GM06990 (cell line): ENCODE measurements at regions not wholly inside any gene's neighbourhood (a gene's known extent, or its start where the extent isn't known, plus 50 kb on each side); places are given as distances from the start of the nearest gene placed in this dataset.

Source experiments
- DNase-seq: peaks from one replicate; pipeline ENCODE4 v3.0.0-alpha.2; 2011; ENCODE audit not compliant: insufficient read length; ENCODE audit errors: extremely low read depth
- H3K27me3 ChIP-seq: replicated peaks from 2 replicates; pipeline ENCODE4 v1.6.0; 2011; ENCODE audit warnings: low read length; ENCODE audit not compliant: control insufficient read depth, insufficient read depth
- H3K36me3 ChIP-seq: 2 replicates; pipeline ENCODE4 v1.5.1; 2011; ENCODE audit warnings: low read length; ENCODE audit not compliant: control insufficient read depth, insufficient read depth
- H3K4me3 ChIP-seq: replicated peaks from 2 replicates; pipeline ENCODE4 v1.5.1; 2011; ENCODE audit warnings: low read depth, mild to moderate bottlenecking, control low read depth, low read length
- TF ChIP-seq, protein P1 (sequence below): IDR thresholded peaks from 2 replicates; pipeline ENCODE4 v1.5.1; 2011; ENCODE audit warnings: low read length, control low read depth, mild to moderate bottlenecking, inconsistent platforms; ENCODE audit not compliant: insufficient read depth, poor library complexity, severe bottlenecking

DNA sequence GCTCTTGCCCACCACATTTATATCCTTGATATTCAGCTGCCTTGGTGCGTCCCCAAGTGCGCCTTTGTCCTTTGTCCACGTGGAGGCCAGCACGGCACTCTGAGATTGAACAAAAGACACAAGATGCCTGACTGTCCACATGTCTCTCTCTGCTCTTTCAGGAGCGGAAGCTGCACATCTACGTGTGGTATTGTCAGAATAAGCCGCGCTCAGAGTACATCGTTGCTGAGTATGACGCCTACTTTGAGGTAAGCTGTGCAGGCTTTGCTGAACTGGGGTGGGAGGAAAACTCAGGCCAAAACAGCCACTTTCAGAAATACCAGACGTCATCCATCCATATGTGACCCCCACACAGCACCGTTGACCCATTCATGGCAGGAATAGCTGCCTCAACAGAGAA is 72.0 kb upstream of the UMPS start:
- no peaks in the 10 kb centered on the region for H3K36me3 ChIP-seq
- TF ChIP-seq, protein P1, sequence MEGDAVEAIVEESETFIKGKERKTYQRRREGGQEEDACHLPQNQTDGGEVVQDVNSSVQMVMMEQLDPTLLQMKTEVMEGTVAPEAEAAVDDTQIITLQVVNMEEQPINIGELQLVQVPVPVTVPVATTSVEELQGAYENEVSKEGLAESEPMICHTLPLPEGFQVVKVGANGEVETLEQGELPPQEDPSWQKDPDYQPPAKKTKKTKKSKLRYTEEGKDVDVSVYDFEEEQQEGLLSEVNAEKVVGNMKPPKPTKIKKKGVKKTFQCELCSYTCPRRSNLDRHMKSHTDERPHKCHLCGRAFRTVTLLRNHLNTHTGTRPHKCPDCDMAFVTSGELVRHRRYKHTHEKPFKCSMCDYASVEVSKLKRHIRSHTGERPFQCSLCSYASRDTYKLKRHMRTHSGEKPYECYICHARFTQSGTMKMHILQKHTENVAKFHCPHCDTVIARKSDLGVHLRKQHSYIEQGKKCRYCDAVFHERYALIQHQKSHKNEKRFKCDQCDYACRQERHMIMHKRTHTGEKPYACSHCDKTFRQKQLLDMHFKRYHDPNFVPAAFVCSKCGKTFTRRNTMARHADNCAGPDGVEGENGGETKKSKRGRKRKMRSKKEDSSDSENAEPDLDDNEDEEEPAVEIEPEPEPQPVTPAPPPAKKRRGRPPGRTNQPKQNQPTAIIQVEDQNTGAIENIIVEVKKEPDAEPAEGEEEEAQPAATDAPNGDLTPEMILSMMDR = no peak
- H3K27me3 ChIP-seq = no peaks in the 10 kb centered on the region; the same call in 1 of the 2 replicates
- no peak for DNase-seq
- no peak overlapping the region for H3K4me3 ChIP-seq

DNA sequence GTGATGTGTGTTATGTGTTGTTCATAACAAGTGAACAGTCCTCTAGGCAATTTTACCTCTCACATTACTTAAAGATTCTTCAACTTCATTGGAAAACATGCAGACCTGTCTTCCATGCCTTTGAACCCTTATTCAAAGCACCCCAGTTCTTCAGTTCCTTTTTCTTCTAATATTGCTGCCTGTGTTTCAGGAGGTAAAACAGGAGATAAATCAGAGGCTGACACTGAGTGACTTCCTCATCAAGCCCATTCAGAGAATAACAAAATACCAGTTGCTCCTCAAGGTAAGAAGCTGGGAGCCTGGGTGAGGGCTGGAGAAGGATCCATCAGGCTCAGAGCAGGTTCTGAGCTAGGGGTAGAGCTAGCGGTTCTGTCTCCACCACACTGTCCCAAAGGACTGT is 71.1 kb upstream of the UMPS start:
- Histone ChIP-seq H3K27me3 (no peaks in the 10 kb centered on the region; the same call in 1 of the 2 replicates), H3K36me3 (no peaks in the 10 kb centered on the region), H3K4me3 (no peak overlapping the region)
- TF ChIP-seq, protein P1 = no peak
- DNase-seq = no peak

DNA sequence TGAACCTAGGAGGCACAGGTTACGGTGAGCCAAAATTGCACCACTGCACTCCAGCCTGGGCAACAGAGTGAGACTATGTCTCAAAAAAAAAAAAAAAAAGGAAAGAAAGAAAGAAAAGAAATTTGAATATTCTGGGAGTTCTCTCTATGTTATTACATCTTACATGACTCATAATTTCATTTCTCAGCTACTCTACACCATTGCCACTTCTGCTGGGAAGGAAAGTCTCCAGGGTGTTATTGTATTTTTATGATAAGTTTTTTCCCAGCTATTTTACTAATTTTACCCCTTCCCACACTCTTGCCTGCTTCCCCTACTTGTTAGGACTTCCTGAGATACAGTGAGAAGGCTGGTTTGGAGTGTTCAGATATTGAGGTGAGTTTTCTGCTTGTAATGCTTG is 69.7 kb upstream of the UMPS start:
- no peak for DNase-seq
- TF ChIP-seq, protein P1 = no peak
- Histone ChIP-seq H3K36me3 (no peaks in the 10 kb centered on the region), H3K4me3 (no peak overlapping the region), H3K27me3 (no peaks in the 10 kb centered on the region; the same call in 1 of the 2 replicates)

DNA sequence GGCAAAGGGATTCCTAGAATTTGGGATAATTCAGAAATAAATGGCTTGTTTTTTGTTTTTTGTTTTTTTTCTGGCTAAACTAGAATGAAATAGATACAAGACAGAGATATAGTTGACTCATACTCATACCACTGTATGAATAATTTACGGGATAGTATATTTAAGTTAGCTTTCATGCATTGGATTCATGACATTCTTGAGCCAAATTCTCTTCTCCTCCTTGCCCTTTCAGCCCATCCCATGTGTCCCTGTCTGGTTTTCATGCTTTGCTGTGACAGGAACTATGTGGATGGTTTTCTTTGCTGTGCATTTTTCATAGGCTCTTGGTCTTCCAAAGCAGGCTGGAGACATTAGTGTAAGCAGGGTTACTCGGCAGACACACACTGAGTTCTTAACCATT is 66.6 kb upstream of the UMPS start:
- no peak overlapping the region for H3K4me3 ChIP-seq
- TF ChIP-seq, protein P1 = no peak
- DNase-seq = no peak

DNA sequence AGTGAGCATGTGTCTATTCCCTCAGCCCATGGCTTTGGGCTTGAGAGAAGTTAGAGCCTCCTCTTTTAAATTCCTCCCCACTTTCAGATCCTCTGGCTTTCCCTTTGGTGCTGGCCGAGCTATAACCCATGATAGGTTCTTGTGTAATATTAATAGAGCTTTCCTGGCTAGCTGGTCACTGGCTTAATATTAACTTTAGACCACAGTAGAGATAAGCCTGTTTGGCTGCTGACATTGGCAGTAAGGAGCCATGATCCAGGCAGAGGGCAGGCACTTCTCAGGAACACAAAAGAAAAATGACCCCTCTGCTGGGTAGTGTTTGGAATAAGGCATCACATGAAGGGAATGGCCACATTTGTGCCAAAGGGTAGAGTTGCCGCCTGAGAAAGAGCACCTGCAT is 65.4 kb upstream of the UMPS start:
- no peak for DNase-seq
- no peaks in the 10 kb centered on the region for H3K36me3 ChIP-seq
- no peak overlapping the region for H3K4me3 ChIP-seq
- H3K27me3 ChIP-seq = no peaks in the 10 kb centered on the region; the same call in 1 of the 2 replicates
- TF ChIP-seq, protein P1 = no peak

More for the DNA sequence above, 66.6 kb upstream of the UMPS start:
- no peaks in the 10 kb centered on the region for H3K36me3 ChIP-seq
- H3K27me3 ChIP-seq = no peaks in the 10 kb centered on the region; the same call in 1 of the 2 replicates

DNA sequence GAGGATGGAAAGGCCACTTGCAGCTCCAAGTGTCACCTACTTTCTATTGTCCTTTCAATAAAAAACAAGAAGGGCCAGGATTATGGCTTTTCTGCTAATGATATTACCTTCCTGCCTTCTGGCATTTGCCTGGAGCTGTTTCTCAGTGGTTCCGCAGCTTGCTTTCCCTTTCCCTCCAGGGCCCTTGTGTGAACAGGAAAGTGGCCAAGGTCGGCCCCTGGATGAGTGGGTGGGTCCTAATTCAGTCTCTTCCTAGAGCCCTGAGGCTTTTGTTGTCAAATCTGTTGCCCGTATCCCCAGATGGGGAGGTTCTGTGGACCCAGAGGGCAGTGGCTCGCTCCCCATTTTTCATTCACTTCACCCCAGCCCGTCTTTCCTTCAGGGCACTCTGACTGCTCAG is 64.2 kb upstream of the UMPS start:
- TF ChIP-seq, protein P1 = no peak
- Histone ChIP-seq H3K36me3 (no peaks in the 10 kb centered on the region), H3K4me3 (no peak overlapping the region), H3K27me3 (no peaks in the 10 kb centered on the region; the same call in 1 of the 2 replicates)
- DNase-seq = no peak
